Activated T-cell treated with anti-CD3 and anti-CD28 coated beads, Interleukin-2, amount 50 U/mL, for 4 hours (primary cell): ENCODE measurements at regions not wholly inside any gene's neighbourhood (a gene's known extent, or its start where the extent isn't known, plus 50 kb on each side); places are given as distances from the start of the nearest gene placed in this dataset.

Experiments used
- ATAC-seq, 2 donors: fragments of 200-7000 bp; cut with Tn5 transposase; one replicate each; pipeline ENCODE4 v1.10.0; 2021
- DNase-seq: peaks from one replicate; pipeline ENCODE4 v3.0.0-alpha.2; 2020
- H3K27me3 Mint-ChIP-seq: one replicate; pipeline ENCODE4 v1.8.0; 2021; ENCODE audit warnings: low read depth, mixed read lengths
- H3K36me3 Mint-ChIP-seq: one replicate; pipeline ENCODE4 v1.8.0; 2022; ENCODE audit warnings: mixed read lengths; ENCODE audit not compliant: insufficient read depth
- H3K4me1 Mint-ChIP-seq: one replicate; pipeline ENCODE4 v1.8.0; 2021; ENCODE audit warnings: low read depth, mixed read lengths
- H3K4me3 Mint-ChIP-seq: one replicate; pipeline ENCODE4 v1.8.0; 2021; ENCODE audit warnings: mild to moderate bottlenecking, moderate library complexity, mixed read lengths
- H3K9me3 Mint-ChIP-seq: one replicate; pipeline ENCODE4 v1.8.0; 2021; ENCODE audit warnings: mixed read lengths

DNA sequence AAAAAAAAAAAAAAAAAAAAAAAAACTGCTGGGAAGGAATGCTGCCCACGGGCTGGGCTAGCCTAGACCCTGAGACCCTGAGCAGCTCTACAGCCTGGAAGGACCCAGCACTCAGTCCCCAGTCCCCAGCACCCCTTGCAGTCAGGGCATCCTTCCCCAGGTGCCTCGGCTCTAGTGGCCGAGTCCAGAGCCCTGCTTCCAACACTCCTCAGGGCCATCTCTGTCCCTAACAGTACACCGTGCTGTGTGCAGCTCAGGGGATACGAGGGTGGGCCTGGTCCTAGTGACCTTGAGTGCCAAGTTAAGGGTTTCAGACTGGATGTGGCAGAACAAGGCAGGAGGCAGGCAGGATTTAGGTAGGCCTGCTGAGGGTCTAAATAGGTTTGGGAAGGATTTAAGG, 50.2 kb upstream of the LRP8 start:
- DNase-seq (no peak), ATAC-seq (no peak)
- no peaks in the 10 kb centered on the region for H3K9me3 Mint-ChIP-seq
- no peaks in the 10 kb centered on the region for H3K36me3 Mint-ChIP-seq
- H3K4me1 Mint-ChIP-seq: no peaks in the 10 kb centered on the region
- H3K4me3 Mint-ChIP-seq: no peak overlapping the region
- no peaks in the 10 kb centered on the region for H3K27me3 Mint-ChIP-seq

DNA sequence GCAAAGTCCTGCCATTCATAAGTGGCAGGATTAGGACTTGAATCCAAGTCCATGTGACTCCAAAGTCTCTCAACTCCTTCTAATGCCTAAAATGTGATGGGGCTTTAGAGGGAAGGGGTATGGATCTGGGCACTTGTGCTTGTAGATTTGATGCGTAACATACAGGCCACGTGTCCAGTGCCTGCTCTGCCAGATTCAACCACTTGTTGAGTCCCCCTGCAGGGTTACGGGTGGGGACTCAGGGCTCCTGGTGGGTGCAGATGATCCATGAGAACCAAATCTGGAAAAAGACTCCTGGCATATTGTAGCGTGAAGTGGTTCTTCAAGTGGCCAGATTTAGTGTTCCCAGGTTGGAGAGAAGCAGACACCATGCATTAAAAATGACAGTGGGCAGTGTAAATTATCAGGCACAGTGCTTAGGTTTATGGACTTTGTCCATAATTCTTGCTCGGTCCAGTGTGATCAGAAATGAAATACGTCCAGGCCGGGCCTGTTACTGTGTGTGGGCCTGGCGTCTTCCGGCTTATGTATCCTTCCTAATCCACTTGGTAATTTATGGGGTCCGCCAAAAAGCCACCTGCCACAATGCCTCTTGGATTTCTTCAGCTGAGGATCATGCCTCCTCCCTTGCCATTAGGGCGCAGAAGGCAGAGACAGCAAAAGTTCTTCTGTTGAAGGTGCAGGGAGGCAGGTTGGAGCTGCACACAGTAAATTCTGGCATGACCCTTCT, 51.2 kb upstream of the LRP8 start:
- H3K27me3 Mint-ChIP-seq: no peaks in the 10 kb centered on the region
- no peak overlapping the region for H3K4me3 Mint-ChIP-seq
- no peaks in the 10 kb centered on the region for H3K4me1 Mint-ChIP-seq

DNA sequence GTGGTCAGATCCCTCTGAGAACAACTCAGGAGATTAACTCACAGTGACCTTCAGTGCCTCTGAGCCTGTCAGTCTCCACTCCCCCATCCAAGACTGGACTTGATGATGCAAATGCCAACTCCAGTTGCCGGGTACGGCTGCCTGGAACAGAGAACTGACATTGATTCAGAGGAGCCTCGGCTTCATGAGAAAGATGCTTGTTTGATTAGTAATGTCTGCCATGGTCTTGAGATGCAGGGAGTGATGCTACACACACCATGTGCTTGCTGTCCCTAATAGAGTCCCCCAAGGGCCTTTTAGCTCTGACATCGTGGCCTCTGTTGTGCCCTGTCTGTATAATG, 51.8 kb upstream of the LRP8 start:
- H3K27me3 Mint-ChIP-seq: no peaks in the 10 kb centered on the region
- no peak overlapping the region for H3K4me3 Mint-ChIP-seq
- no peaks in the 10 kb centered on the region for H3K4me1 Mint-ChIP-seq

More for the DNA sequence above, 51.2 kb upstream of the LRP8 start:
- no peak for DNase-seq
- ATAC-seq: no peak
- Mint-ChIP-seq H3K36me3 (no peaks in the 10 kb centered on the region), H3K9me3 (no peaks in the 10 kb centered on the region)

DNA sequence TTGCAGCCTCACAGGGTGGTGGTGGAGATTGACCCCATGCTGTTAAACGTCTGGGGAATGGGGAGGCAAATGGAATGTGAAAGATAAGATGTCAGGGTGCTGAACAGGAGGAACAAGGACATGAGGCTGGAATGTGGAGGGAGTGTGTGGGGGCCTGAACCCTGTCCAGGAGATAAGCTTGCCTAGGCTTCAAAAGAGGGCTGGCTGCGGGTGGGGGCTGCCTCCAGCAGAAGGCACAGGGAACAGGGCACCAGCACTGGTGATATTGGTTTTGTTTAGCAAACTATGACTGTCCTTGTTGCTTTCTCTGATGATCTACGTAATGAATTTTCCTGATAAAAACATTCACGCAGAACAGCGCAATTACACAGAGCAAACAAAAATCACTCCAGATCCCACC, 52.4 kb upstream of the LRP8 start:
- H3K36me3 Mint-ChIP-seq: no peaks in the 10 kb centered on the region
- DNase-seq (no peak), ATAC-seq (no peak)
- no peaks in the 10 kb centered on the region for H3K9me3 Mint-ChIP-seq
- H3K4me3 Mint-ChIP-seq: no peak overlapping the region
- no peaks in the 10 kb centered on the region for H3K4me1 Mint-ChIP-seq
- no peaks in the 10 kb centered on the region for H3K27me3 Mint-ChIP-seq

More for the DNA sequence above, 51.8 kb upstream of the LRP8 start:
- no peaks in the 10 kb centered on the region for H3K9me3 Mint-ChIP-seq
- no peak for ATAC-seq
- no peak for DNase-seq
- H3K36me3 Mint-ChIP-seq: no peaks in the 10 kb centered on the region

DNA sequence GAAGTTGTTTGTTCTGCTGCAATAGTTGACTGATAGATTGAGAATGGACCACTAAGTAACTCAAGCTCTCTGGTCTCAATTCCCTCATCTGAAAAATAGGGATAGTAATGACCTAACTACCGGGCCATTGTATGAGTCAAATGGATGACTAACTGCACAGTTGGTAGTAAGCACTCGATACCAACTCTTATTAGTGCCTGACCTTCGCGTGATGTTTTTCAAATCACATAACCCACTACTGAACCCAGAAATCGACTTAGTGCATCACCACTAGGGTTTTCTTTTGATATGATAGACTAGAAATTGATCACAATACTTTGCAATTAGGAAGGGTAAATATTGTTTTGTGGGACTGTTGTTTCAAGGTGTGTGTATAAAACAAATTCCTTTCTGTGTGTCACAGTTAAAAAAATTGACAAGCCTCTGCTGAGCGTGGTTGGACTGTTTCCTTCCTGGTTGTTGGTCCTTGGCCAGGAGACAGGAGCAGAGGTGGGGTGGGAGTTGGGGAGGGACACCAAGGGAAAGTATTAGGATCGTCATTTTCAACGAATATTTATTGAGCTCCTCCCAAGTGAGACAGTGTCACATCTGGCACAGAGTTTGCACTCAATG, 54.0 kb upstream of the LRP8 start:
- Mint-ChIP-seq H3K4me3 (no peak overlapping the region), H3K36me3 (no peaks in the 10 kb centered on the region), H3K9me3 (no peaks in the 10 kb centered on the region), H3K4me1 (peaks cover 4% of the 10 kb centered on the region), H3K27me3 (no peaks in the 10 kb centered on the region)
- ATAC-seq (no peak), DNase-seq (no peak)

DNA sequence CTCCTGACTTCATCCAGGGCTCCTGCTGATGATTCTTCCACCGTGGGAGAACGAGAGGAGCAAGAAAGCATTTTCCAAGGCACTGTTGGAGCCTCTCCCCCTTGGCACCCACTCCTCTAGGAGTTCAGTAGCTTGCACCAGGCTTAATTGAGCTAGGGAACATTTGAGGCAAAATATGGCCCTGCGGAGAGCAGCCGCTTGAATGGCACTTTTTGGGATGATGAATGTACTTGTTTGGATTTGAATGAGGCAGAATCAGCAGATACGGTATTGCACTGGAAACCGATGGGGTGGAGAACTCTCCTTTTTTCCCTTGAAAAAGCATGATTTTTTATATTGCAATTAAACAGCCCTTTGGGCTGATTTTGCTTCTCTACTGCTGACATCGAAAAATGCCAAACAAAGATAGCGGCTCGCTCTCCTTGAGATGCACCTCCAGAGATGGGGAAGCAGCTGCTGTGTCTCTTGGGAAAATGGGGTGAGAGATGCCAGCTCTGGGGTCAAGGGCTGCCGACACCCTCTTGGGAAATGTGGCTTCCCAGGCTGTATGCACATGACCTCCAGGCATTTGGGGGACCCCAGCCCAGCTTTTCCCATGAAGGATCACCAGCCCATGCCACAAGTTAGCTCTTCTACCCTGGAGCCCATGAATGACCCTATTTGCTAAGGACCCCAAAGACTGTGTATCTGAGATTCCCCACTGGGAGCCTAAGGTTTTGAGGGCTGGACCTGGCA, 55.4 kb upstream of the LRP8 start:
- H3K27me3 Mint-ChIP-seq: no peaks in the 10 kb centered on the region
- ATAC-seq (no peak), DNase-seq (no peak)
- no peak overlapping the region for H3K4me3 Mint-ChIP-seq
- peaks cover 4% of the 10 kb centered on the region for H3K4me1 Mint-ChIP-seq
- H3K9me3 Mint-ChIP-seq: peaks cover 4% of the 10 kb centered on the region
- no peaks in the 10 kb centered on the region for H3K36me3 Mint-ChIP-seq

DNA sequence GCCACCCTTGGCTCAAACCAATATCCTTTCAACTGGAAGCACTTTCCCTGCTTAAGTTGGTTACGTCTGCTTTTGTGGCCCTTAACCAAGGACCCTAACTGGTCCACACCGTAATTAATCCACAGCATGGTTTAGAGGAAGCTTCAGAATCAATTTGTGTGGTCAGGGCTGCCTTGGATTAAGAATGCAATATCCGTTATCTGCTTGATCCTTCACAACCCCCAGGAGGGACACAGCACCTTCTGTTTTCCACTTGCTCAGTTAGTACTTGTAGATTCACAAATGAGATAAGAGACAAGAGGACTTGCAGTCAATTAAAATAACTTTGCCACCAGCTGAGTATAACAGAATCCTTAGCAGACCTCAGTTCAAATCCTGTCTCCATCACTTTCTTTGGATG, 56.9 kb upstream of the LRP8 start:
- no peaks in the 10 kb centered on the region for H3K36me3 Mint-ChIP-seq
- no peak for ATAC-seq
- H3K4me3 Mint-ChIP-seq: no peak overlapping the region
- no peak for DNase-seq
- H3K4me1 Mint-ChIP-seq: peaks cover 4% of the 10 kb centered on the region
- no peaks in the 10 kb centered on the region for H3K27me3 Mint-ChIP-seq
- peaks cover 4% of the 10 kb centered on the region for H3K9me3 Mint-ChIP-seq

DNA sequence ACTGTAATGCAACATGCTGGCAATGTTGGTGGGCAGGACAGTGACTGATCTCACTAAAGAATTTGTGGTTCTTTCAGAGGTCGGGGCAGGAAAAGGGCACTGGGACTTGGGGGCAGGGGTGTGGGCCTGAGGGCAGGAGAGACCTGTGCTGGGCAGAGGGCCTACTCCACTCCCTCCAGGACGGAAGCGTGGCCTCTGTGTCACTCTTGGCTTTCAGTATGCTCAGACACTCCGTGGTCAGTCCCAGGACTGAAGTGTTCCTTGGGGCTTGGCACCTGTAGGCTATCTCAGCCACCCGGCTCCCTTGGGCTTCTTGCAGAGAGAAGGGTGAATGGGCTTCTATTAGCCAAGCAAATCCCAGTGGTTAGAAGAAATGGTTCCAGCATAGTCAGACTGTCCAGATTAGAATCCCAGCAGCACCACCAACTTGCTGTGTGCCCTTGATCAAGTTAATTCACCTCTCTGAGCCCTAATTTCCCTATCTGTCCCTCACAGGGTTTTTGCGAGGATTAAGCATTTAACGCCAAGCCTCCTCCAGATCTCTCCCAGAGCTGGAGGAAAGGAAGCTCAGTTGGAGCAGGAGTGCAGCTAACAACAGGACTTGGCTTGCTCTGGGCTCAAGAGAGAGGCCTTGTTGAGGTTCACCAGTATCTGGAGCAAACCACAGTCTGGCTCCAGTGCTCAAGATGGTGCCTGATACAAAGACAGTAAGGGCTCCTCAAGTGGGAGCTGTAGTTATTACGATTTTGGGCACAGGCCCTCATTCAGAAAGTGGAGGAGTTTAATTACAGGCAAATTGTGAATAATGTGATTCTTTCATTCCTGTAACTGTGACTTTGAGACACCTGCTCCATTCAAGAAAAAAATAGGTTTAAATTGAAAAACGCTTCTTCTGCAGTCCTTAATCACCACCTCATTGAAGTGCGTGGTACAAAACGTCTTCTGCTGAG, 57.7 kb upstream of the LRP8 start:
- Mint-ChIP-seq H3K9me3 (peaks cover 4% of the 10 kb centered on the region), H3K27me3 (no peaks in the 10 kb centered on the region), H3K4me1 (peaks cover 4% of the 10 kb centered on the region), H3K4me3 (no peak overlapping the region), H3K36me3 (no peaks in the 10 kb centered on the region)
- DNase-seq: no peak
- no peak for ATAC-seq

DNA sequence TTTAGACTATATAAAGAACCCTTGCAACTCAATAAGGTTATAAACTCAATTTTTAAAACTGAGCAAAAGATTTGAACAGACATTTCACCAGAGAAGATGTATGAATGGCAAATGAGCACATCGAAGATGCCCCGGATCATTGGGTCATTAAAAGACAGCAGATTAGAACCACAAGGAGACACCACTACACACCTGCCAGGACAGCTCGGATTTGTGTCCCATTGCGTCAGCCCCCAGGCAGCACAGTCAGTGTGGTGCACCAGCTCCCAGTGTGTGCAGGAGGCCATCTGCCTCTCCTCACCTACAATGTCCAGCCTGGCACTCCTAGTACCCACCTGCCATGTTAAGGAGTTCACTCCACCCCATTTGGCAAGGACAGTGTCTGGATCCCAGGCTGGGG, 61.1 kb upstream of the LRP8 start:
- ATAC-seq: no peak
- H3K9me3 Mint-ChIP-seq: peaks cover 4% of the 10 kb centered on the region
- no peak for DNase-seq
- H3K4me3 Mint-ChIP-seq: no peak overlapping the region
- no peaks in the 10 kb centered on the region for H3K27me3 Mint-ChIP-seq
- H3K36me3 Mint-ChIP-seq: no peaks in the 10 kb centered on the region
- peaks cover 4% of the 10 kb centered on the region for H3K4me1 Mint-ChIP-seq

DNA sequence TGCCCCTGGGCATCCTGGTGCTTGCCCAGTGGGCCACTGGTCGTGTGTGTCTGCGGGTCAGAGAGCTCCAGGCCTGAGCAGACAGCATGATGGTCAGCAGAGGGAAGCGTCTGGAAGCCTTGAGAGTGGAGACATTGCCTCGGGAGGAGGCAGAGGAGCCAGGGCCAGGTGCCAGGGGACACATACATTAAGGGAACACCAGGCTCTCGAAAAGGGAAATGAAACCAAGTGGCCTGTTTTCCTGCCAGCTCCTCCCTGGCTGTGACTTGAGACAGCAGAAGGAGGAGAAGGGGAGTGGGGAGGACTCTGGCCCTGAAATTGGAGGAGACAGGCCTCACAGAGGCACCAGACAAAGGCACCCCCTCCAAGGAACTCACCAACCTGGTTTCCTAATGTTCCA, 62.4 kb upstream of the LRP8 start:
- Mint-ChIP-seq H3K9me3 (peaks cover 4% of the 10 kb centered on the region), H3K4me1 (peaks cover 4% of the 10 kb centered on the region), H3K36me3 (no peaks in the 10 kb centered on the region), H3K27me3 (no peaks in the 10 kb centered on the region), H3K4me3 (no peak overlapping the region)
- no peak for ATAC-seq
- no peak for DNase-seq

DNA sequence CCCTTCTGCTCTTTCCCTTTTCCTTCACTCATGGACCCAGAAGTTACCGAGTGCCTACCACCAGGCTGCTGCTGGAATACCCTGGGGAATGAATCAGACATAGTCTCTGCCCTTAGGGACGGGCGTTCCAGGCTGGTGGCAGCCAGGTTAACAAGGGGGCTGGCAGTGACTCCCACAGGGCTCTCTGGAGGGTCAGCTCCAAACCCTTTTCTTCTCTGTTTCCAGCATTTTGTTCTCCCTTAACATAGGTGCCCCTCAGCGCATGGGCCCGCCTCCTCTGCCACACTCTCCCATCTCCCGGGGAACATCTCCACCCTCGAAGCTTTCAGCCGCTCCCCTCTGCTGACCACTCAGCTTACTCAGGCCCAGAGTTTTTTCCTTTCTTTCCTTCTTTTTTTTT, 62.9 kb upstream of the LRP8 start:
- H3K9me3 Mint-ChIP-seq: peaks cover 4% of the 10 kb centered on the region
- ATAC-seq: no peak
- peaks cover 4% of the 10 kb centered on the region for H3K4me1 Mint-ChIP-seq
- no peak for DNase-seq
- no peaks in the 10 kb centered on the region for H3K27me3 Mint-ChIP-seq
- H3K4me3 Mint-ChIP-seq: no peak overlapping the region
- H3K36me3 Mint-ChIP-seq: no peaks in the 10 kb centered on the region

DNA sequence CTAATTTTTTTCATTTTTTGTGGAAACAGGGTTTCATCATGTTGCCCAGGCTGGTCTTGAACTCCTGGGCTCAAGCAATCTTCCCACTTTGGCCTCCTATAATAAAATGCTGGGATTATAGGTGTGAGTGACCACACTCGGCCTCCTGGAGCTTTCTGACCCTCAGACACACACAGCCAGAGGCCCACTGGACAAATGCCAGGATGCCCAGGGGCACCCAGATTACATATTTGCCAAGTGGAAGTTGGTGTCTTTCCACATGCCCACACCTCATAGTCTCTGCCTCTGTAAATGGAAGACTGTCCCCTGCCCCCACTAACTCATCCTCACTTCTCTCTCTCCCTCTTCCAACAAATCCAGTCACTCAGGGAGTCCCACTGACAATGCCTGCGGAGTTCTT, 63.4 kb upstream of the LRP8 start:
- Mint-ChIP-seq H3K36me3 (no peaks in the 10 kb centered on the region), H3K4me1 (no peaks in the 10 kb centered on the region), H3K27me3 (peaks cover 3% of the 10 kb centered on the region), H3K9me3 (peaks cover 4% of the 10 kb centered on the region), H3K4me3 (no peak overlapping the region)
- DNase-seq (no peak), ATAC-seq (no peak)

DNA sequence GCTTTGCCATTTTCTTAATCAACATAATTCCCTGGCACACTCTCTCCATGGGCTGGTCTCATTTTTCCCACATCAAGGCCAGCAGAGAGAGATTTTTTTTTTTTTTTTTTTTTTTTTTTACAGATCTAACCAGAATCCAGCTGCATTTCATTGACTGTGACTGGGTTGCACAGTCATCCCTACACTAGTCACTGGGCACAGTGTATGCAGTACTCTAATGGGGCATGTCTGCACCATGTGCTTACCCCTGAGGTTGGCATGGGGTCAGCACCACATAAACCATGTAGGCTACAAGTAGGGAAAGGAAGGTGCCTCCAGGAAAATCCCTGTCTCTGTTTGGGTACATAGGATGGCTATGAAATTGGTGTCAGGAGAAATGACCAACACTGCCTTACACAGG, 64.1 kb upstream of the LRP8 start:
- Mint-ChIP-seq H3K36me3 (no peaks in the 10 kb centered on the region), H3K9me3 (peaks cover 3% of the 10 kb centered on the region), H3K4me1 (no peaks in the 10 kb centered on the region), H3K27me3 (peaks cover 3% of the 10 kb centered on the region), H3K4me3 (no peak overlapping the region)
- DNase-seq: no peak
- ATAC-seq: no peak

DNA sequence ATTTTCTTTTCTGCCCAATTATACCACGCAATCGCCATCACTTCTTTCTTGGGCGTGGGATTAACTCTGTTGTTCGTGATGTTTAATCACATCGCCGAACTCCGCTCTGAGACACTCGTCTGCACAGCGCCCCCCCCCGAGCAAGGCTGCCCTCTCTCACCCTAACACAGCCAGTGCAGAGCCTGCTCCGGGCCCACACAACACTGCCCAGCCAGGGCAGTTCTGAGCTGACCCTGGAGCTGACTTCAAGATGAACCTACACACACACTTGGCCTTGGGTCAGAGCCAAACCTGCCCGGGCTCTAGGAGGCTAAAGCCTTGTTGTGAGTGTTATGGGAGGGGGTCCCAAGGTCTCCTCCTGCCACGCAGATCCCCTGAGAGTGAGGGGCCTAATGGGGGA, 64.6 kb upstream of the LRP8 start:
- H3K27me3 Mint-ChIP-seq: peaks cover 3% of the 10 kb centered on the region
- H3K9me3 Mint-ChIP-seq: no peaks in the 10 kb centered on the region
- DNase-seq: no peak
- H3K36me3 Mint-ChIP-seq: no peaks in the 10 kb centered on the region
- no peak for ATAC-seq
- no peak overlapping the region for H3K4me3 Mint-ChIP-seq
- no peaks in the 10 kb centered on the region for H3K4me1 Mint-ChIP-seq
